Natural killer cell (primary cell): ENCODE measurements at regions not wholly inside any gene's neighbourhood (a gene's known extent, or its start where the extent isn't known, plus 50 kb on each side); places are given as distances from the start of the nearest gene placed in this dataset.

Source experiments
- ATAC-seq, 3 donors: fragments of 150-1000 bp in 2 of 3; fragments of 200-7000 bp in 1 of 3; cut with Tn5 transposase; 1 replicate in 1 of 3; 2 replicates in 2 of 3; pipeline ENCODE4 v1.10.0; 2021; ENCODE audit warnings: mild to moderate bottlenecking in 2 of 3, moderate library complexity in 2 of 3
- DNase-seq, 2 donors: peaks; one replicate each; pipeline versions ENCODE4 v3.0.0 to v3.0.0-alpha.2; 2013 to 2021; ENCODE audit warnings: mixed read lengths in 1 of 2
- H3K27ac ChIP-seq: one replicate; pipeline ENCODE4 v1.5.1; 2013; ENCODE audit warnings: mild to moderate bottlenecking, low read length
- H3K27me3 ChIP-seq: one replicate; pipeline ENCODE4 v1.6.1; 2013; ENCODE audit warnings: low read length; ENCODE audit not compliant: control insufficient read depth, insufficient read depth
- H3K36me3 ChIP-seq: one replicate; pipeline ENCODE4 v1.6.1; 2013; ENCODE audit warnings: low read length; ENCODE audit not compliant: control insufficient read depth, insufficient read depth
- H3K4me1 ChIP-seq: one replicate; pipeline ENCODE4 v1.6.1; 2013; ENCODE audit warnings: low read length; ENCODE audit not compliant: control insufficient read depth, insufficient read depth
- H3K4me3 ChIP-seq: one replicate; pipeline ENCODE4 v1.5.1; 2013; ENCODE audit warnings: low read length
- H3K9me3 ChIP-seq: one replicate; pipeline ENCODE4 v1.6.1; 2013; ENCODE audit warnings: low read length; ENCODE audit not compliant: control insufficient read depth, insufficient read depth
- H3K27ac Mint-ChIP-seq, 2 donors: one replicate each; pipeline ENCODE4 v1.8.0; 2022; ENCODE audit warnings: mild to moderate bottlenecking in 2 of 2, mixed read lengths in 2 of 2, moderate library complexity in 1 of 2
- H3K27me3 Mint-ChIP-seq, 2 donors: one replicate each; pipeline ENCODE4 v1.8.0; 2022; ENCODE audit warnings: low read depth in 2 of 2, mixed read lengths in 2 of 2
- H3K36me3 Mint-ChIP-seq: one replicate; pipeline ENCODE4 v1.8.0; 2022; ENCODE audit warnings: mixed read lengths
- H3K4me1 Mint-ChIP-seq, 2 donors: one replicate each; pipeline ENCODE4 v1.8.0; 2022; ENCODE audit warnings: mixed read lengths in 2 of 2
- H3K4me3 Mint-ChIP-seq: one replicate; pipeline ENCODE4 v1.8.0; 2022; ENCODE audit warnings: mild to moderate bottlenecking, moderate library complexity, mixed read lengths
- H3K9me3 Mint-ChIP-seq, 2 donors: one replicate each; pipeline ENCODE4 v1.8.0; 2022; ENCODE audit warnings: mixed read lengths in 2 of 2
- WGBS: methylation state at CpG from one replicate; pipeline ENCODE4 v1.1.7; 2013; ENCODE audit warnings: missing lambda C conversion rate; ENCODE audit not compliant: insufficient coverage; 5-methylcytosine and 5-hydroxymethylcytosine counted together
- intact Hi-C: fragments of 100-400 bp; cut with micrococcal nuclease; formaldehyde crosslinking; loops from one replicate; pipeline ENCODE4 v1.14.2; 2022
- TF ChIP-seq, protein P1 (sequence below): fragments of 200-600 bp; IDR thresholded peaks from one replicate; pipeline ENCODE4 v1.8.0; 2022; ENCODE audit warnings: antibody characterized with exemption

DNA sequence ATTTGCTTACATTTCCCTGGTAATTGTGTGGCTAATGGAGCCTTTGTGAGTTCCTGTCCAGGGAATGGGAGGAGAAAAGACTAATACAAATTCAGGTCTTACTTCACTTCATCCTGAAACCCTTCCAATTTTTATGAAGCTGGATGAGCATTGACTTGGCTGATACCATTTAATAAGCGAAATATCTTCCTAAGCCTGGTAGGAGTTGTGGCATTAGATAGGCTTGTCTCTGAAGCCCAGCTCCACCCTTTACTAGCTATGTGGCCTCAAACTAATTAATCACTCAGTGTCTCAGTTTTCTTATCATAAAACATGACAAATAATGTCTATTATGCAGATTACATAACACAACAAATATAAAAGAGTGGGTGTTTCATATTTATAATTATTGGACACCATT is 106.3 kb downstream of the FGF9 start:
- H3K27ac Mint-ChIP-seq = no peak overlapping the region
- Histone ChIP-seq H3K27me3 (no peaks in the 10 kb centered on the region), H3K27ac (no peak overlapping the region), H3K4me1 (no peaks in the 10 kb centered on the region), H3K4me3 (no peak overlapping the region), H3K9me3 (no peaks in the 10 kb centered on the region), H3K36me3 (no peaks in the 10 kb centered on the region)
- peaks cover 0 to 2% of the 10 kb centered on the region in 2 donors for H3K9me3 Mint-ChIP-seq
- no peaks in the 10 kb centered on the region for H3K4me1 Mint-ChIP-seq
- H3K4me3 Mint-ChIP-seq = no peak overlapping the region
- 86% methylated on average over 1 of the region's 1 CpG for WGBS
- no peak for DNase-seq
- no peak for ATAC-seq
- no peaks in the 10 kb centered on the region for H3K36me3 Mint-ChIP-seq
- intact Hi-C loops = no loop called here
- peaks cover 0 to 2% of the 10 kb centered on the region in 2 donors for H3K27me3 Mint-ChIP-seq
- TF ChIP-seq, protein P1, sequence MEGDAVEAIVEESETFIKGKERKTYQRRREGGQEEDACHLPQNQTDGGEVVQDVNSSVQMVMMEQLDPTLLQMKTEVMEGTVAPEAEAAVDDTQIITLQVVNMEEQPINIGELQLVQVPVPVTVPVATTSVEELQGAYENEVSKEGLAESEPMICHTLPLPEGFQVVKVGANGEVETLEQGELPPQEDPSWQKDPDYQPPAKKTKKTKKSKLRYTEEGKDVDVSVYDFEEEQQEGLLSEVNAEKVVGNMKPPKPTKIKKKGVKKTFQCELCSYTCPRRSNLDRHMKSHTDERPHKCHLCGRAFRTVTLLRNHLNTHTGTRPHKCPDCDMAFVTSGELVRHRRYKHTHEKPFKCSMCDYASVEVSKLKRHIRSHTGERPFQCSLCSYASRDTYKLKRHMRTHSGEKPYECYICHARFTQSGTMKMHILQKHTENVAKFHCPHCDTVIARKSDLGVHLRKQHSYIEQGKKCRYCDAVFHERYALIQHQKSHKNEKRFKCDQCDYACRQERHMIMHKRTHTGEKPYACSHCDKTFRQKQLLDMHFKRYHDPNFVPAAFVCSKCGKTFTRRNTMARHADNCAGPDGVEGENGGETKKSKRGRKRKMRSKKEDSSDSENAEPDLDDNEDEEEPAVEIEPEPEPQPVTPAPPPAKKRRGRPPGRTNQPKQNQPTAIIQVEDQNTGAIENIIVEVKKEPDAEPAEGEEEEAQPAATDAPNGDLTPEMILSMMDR = no peak

DNA sequence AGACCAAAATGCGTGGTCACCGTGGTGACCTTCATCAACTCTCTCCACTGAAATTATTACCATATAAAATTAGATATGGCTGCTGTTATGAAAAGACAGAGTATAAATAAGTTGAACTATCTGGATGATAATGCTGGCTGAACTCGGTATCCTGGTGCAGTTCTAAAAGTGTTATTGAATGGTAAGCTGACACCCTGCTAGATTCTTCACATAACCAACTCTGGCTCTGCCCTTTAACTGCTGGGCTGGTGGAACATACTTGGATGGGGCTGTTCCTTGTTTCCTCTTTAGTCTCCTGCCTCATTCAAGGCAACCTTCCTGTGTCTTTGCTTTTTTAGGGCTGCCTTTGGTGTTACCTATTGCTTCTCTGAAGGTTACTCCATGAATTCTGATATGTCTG is 106.9 kb downstream of the FGF9 start:
- ATAC-seq (no peak), DNase-seq (no peak)
- 67% methylated on average over 1 of the region's 3 CpGs for WGBS
- peaks cover 0 to 2% of the 10 kb centered on the region in 2 donors for H3K9me3 Mint-ChIP-seq
- Histone ChIP-seq H3K9me3 (no peaks in the 10 kb centered on the region), H3K4me3 (no peak overlapping the region), H3K27ac (no peak overlapping the region), H3K27me3 (no peaks in the 10 kb centered on the region), H3K4me1 (no peaks in the 10 kb centered on the region), H3K36me3 (no peaks in the 10 kb centered on the region)
- no peaks in the 10 kb centered on the region for H3K4me1 Mint-ChIP-seq
- intact Hi-C loops = no loop called here
- H3K36me3 Mint-ChIP-seq = no peaks in the 10 kb centered on the region
- H3K27ac Mint-ChIP-seq = no peak overlapping the region
- TF ChIP-seq, protein P1 = no peak
- peaks cover 0 to 2% of the 10 kb centered on the region in 2 donors for H3K27me3 Mint-ChIP-seq
- no peak overlapping the region for H3K4me3 Mint-ChIP-seq

DNA sequence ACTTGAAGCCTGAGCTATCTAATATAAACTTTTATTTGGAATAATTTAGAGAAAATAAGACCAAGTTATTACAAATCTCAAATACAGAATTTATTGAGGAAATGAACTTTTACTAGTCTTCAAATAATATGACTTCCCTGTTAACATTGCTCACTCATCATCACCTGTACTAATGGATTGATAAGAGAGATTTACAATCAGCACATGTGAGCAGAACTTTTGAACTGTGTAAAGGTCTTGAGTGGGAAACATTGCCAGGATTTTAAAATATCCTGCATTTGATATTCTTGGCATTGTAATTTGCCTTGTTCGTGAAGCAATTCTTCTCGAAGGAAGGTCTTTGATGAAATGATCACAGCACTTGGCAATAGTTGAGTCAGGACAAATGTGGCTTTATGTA is 111.9 kb downstream of the FGF9 start:
- Mint-ChIP-seq H3K27me3 (peaks cover 3 to 14% of the 10 kb centered on the region in 2 donors), H3K4me1 (no peaks in the 10 kb centered on the region), H3K27ac (no peak overlapping the region), H3K9me3 (no peaks in the 10 kb centered on the region), H3K36me3 (no peaks in the 10 kb centered on the region), H3K4me3 (no peak overlapping the region)
- ATAC-seq (no peak), DNase-seq (no peak)
- H3K36me3 ChIP-seq = no peaks in the 10 kb centered on the region
- 94% methylated on average over 2 of the region's 2 CpGs for WGBS
- no peak overlapping the region for H3K4me3 ChIP-seq
- TF ChIP-seq, protein P1 = no peak
- no peaks in the 10 kb centered on the region for H3K4me1 ChIP-seq
- H3K27me3 ChIP-seq = no peaks in the 10 kb centered on the region
- H3K9me3 ChIP-seq = no peaks in the 10 kb centered on the region
- intact Hi-C loops = no loop called here
- no peak overlapping the region for H3K27ac ChIP-seq

DNA sequence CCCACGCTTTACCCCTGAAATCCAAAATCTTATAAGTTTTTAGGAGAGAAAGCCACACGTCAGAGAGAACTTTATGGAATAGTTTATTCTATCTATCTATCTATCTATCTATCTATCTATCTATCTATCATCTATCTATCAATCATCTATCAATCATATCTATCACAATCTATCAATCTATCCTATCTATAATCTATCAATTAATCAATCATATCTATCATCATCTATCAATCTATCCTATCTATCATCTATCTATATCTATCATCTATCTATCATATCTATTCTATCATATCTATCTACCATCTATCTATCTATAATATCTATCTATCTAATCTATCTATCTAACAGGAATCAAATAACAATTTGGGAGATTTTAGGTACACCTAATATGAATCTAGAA is 115.1 kb downstream of the FGF9 start:
- Mint-ChIP-seq H3K4me1 (no peaks in the 10 kb centered on the region), H3K27me3 (peaks cover 3 to 14% of the 10 kb centered on the region in 2 donors), H3K4me3 (no peak overlapping the region), H3K36me3 (no peaks in the 10 kb centered on the region), H3K27ac (no peak overlapping the region), H3K9me3 (no peaks in the 10 kb centered on the region)
- no peaks in the 10 kb centered on the region for H3K36me3 ChIP-seq
- no peak for ATAC-seq
- intact Hi-C loops = no loop called here
- no peaks in the 10 kb centered on the region for H3K27me3 ChIP-seq
- no peaks in the 10 kb centered on the region for H3K4me1 ChIP-seq
- no peaks in the 10 kb centered on the region for H3K9me3 ChIP-seq
- WGBS = no CpG with 5 or more reads among the region's 2 CpGs
- DNase-seq = no peak
- H3K27ac ChIP-seq = no peak overlapping the region
- TF ChIP-seq, protein P1 = no peak
- H3K4me3 ChIP-seq = no peak overlapping the region
